Heart left ventricle (tissue), 13 donors: ENCODE measurements at regions not wholly inside any gene's neighbourhood (a gene's known extent, or its start where the extent isn't known, plus 50 kb on each side); places are given as distances from the start of the nearest gene placed in this dataset.

Experiments
- POLR2A ChIP-seq, 2 donors: fragments of 450-650 bp; IDR thresholded peaks; one replicate each; pipeline ENCODE4 v1.6.1; 2017; ENCODE audit warnings: antibody characterized with exemption in 2 of 2, mild to moderate bottlenecking in 2 of 2, moderate library complexity in 2 of 2
- TF ChIP-seq, protein P1 (sequence below), 12 donors: fragments of 200-600 bp; sonication (generic) in 4 of 12; IDR thresholded peaks; one replicate each; pipeline versions ENCODE4 v1.5.0 to v1.8.0; 2018 to 2022; ENCODE audit warnings: antibody characterized with exemption in 12 of 12, mild to moderate bottlenecking in 5 of 12
- donor health status: ischemic (EF 13 %, LVEDD 7.1; RV severe dilation, severe dysfunction).
- donor health status: DM: no; HTN: yes; CAD: no.
- donor health status: DM: no; HTN: no; CAD: no.
- donor health status: ischemic (EF 25% LVEDD 6.9; RV normal size, moderate dysfunction).
- donor health status: ischemic (EF 25% LVEDD 5.7; RV mildly dilated, moderate dysfunction).
- donor health status: ischemic (EF 35%, LVEDD 5.7; RV mildly dilated, moderate dysfunction).
- donor health status: nonischemic (EF 11% LVEDD 7.7; RV severe dilation, severe dysfunction).
- donor health status: DM: yes; HTN: yes; CAD: no.
- donor health status: PGD.
- donor health status: ischemic (EF 29% LVEDD 5.4; RV normal size, mild dysfunction).
- donor health status: nonischemic (EF 23%, LVEDD 6.1; RV moderate dilation, normal function).

DNA sequence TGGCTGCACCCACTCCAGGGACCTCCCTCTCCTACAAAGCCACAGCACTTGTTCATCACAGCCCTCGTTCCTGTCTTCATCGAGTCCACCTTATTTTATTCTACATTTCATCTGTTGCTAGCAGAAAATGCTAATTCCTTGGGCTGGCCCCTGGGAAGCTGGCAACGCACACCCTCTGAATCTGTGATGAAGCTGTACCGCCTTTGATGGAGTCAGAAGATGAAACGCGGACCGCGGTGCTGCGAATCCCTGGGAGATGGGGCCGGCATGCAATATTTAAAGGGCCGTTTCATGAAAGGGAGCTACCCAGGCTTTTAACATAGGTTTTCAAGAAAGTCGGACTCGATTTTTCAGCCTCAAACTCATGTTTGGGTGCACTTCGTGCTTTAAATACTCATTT is 88.5 kb downstream of the NPTX2 start:
- TF ChIP-seq, protein P1, sequence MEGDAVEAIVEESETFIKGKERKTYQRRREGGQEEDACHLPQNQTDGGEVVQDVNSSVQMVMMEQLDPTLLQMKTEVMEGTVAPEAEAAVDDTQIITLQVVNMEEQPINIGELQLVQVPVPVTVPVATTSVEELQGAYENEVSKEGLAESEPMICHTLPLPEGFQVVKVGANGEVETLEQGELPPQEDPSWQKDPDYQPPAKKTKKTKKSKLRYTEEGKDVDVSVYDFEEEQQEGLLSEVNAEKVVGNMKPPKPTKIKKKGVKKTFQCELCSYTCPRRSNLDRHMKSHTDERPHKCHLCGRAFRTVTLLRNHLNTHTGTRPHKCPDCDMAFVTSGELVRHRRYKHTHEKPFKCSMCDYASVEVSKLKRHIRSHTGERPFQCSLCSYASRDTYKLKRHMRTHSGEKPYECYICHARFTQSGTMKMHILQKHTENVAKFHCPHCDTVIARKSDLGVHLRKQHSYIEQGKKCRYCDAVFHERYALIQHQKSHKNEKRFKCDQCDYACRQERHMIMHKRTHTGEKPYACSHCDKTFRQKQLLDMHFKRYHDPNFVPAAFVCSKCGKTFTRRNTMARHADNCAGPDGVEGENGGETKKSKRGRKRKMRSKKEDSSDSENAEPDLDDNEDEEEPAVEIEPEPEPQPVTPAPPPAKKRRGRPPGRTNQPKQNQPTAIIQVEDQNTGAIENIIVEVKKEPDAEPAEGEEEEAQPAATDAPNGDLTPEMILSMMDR (IDR thresholded peaks at IDR 0.05): no peak
- TF ChIP-seq POLR2A (IDR thresholded peaks at IDR 0.05): no peak
